ENCODE measurements at regions not wholly inside any gene's neighbourhood (a gene's known extent, or its start where the extent isn't known, plus 50 kb on each side); places are given as distances from the start of the nearest gene placed in this dataset.

DNA sequence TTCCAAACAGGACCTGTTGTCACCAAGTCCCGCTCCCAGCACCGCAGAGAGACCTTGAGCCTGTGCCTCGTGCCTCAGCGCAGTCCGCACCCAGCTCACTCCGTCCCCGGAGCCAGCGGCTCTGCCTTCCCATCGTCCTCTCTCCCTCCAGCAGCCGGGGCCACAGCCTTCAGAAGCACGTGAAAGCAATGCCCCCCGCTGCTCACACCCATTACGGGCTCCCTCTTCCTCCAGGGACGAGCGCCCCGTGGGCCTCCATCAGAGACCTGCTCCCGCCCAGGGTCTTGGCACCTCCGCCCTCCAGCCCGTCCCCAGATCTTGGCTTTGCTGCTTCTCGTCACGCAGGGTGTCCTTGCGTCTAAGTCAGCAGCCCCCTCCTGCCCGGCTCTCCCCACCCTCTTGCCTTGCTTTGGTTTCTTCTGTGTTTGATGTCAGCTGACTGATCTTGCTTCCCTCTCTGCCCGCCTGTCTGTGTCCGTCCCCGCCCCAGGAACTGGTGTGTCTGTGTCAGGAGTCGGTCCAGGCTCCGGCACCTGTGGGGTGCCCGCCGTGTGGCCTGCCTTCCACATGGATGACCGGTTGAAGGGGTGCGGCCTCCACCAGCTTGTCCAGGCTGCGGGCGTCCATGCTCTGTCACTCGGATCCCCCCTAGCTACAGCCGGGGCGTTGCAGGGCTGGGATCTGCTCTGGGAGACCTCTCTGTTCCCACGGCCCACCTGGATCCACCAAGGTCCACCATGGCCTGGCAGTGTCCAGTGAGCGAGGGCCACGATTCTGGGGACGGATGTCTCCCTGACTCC lies 61.9 kb downstream of the FOXL3 start:
- Histone ChIP-seq H2BK5ac (ENCODE audit: insufficient read length, low read length) (no peak overlapping the region), H3K23me2 (ENCODE audit: insufficient read length, low read depth, low read length, poor library complexity, severe bottlenecking) (no peaks in the 10 kb centered on the region), H3K27me3 (ENCODE audit: insufficient read depth, low read length) (no peaks in the 10 kb centered on the region), H2BK12ac (ENCODE audit: insufficient read length, low read depth, low read length) (no peak overlapping the region), H3K14ac (ENCODE audit: insufficient read depth, low read length) (no peak overlapping the region), H3K4me1 (ENCODE audit: insufficient read depth, low read length) (no peaks in the 10 kb centered on the region), H3K18ac (ENCODE audit: insufficient read length, low read depth, low read length) (no peak overlapping the region), H3K23ac (ENCODE audit: insufficient read length, low read depth, low read length) (no peak overlapping the region), H2BK20ac (ENCODE audit: low read depth, low read length, poor library complexity, severe bottlenecking) (no peak overlapping the region), H4K8ac (replicated peaks; ENCODE audit: insufficient read length, low read depth, low read length) (no peak overlapping the region), H3K9me3 (ENCODE audit: control insufficient read depth, low read depth, low read length) (no peaks in the 10 kb centered on the region), H2AFZ (ENCODE audit: low read length) (no peak overlapping the region), H2BK15ac (ENCODE audit: low read depth, low read length) (no peak overlapping the region), H4K91ac (ENCODE audit: insufficient read length, low read depth, low read length) (no peak overlapping the region), H4K20me1 (ENCODE audit: control insufficient read depth, insufficient read depth, insufficient read length) (peaks cover 2% of the 10 kb centered on the region), H3K4me2 (ENCODE audit: insufficient read depth, insufficient read length, low read length) (no peak overlapping the region), H3K56ac (ENCODE audit: insufficient read length, low read depth, low read length) (no peak overlapping the region), H3K79me1 (ENCODE audit: insufficient read depth, low read depth, low read length, poor library complexity, severe bottlenecking) (no peaks in the 10 kb centered on the region), H3K4ac (ENCODE audit: low read depth, low read length) (no peak overlapping the region), H3T11ph (ENCODE audit: low read length) (no peak overlapping the region), H3K9ac (ENCODE audit: extremely low read depth, insufficient read length, low read length) (no peak overlapping the region), H3K27ac (ENCODE audit: insufficient read length, low read depth, low read length) (no peak overlapping the region), H2BK120ac (ENCODE audit: low read depth, low read length, poor library complexity, severe bottlenecking) (no peak overlapping the region), H3K79me2 (ENCODE audit: insufficient read depth, low read length) (no peaks in the 10 kb centered on the region), H2AK5ac (ENCODE audit: insufficient read length, low read length) (no peak overlapping the region), H4K5ac (ENCODE audit: insufficient read length, low read depth, low read length) (no peak overlapping the region)
- H3K4me1 Mint-ChIP-seq, result peaks cover 0 to 6% of the 10 kb centered on the region in 2 experiments; a peak in 1 of 4 replicates
- WGBS (ENCODE audit: extremely low coverage, insufficient read length, low lambda C conversion rate), result no CpG with 5 or more reads among the region's 41 CpGs
- TF ChIP-seq, protein P1, sequence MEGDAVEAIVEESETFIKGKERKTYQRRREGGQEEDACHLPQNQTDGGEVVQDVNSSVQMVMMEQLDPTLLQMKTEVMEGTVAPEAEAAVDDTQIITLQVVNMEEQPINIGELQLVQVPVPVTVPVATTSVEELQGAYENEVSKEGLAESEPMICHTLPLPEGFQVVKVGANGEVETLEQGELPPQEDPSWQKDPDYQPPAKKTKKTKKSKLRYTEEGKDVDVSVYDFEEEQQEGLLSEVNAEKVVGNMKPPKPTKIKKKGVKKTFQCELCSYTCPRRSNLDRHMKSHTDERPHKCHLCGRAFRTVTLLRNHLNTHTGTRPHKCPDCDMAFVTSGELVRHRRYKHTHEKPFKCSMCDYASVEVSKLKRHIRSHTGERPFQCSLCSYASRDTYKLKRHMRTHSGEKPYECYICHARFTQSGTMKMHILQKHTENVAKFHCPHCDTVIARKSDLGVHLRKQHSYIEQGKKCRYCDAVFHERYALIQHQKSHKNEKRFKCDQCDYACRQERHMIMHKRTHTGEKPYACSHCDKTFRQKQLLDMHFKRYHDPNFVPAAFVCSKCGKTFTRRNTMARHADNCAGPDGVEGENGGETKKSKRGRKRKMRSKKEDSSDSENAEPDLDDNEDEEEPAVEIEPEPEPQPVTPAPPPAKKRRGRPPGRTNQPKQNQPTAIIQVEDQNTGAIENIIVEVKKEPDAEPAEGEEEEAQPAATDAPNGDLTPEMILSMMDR (conservative IDR thresholded peaks at IDR 0.05), result no peak
- no peak overlapping the region for H3K4me3 Mint-ChIP-seq
- no peak overlapping the region; a peak in 1 of 7 replicates for H3K27ac Mint-ChIP-seq
- H3K9me3 Mint-ChIP-seq, result no peaks in the 10 kb centered on the region; a peak in 1 of 5 replicates
- DNase-seq, result no peak
- no peaks in the 10 kb centered on the region for H3K36me3 Mint-ChIP-seq (ENCODE audit: insufficient read depth in 1 of 3, low read depth in 3 of 3)
- H3K27me3 Mint-ChIP-seq (ENCODE audit: low read depth), result peaks cover 3% of the 10 kb centered on the region; the same call in 1 of the 2 replicates
